ENCODE measurements at regions not wholly inside any gene's neighbourhood (a gene's known extent, or its start where the extent isn't known, plus 50 kb on each side); places are given as distances from the start of the nearest gene placed in this dataset.
"Not testable (repeated sequence)": the region's sequence is repeated elsewhere in the genome, so short reads cannot be mapped to it uniquely, and the experiment has no call there.

DNA sequence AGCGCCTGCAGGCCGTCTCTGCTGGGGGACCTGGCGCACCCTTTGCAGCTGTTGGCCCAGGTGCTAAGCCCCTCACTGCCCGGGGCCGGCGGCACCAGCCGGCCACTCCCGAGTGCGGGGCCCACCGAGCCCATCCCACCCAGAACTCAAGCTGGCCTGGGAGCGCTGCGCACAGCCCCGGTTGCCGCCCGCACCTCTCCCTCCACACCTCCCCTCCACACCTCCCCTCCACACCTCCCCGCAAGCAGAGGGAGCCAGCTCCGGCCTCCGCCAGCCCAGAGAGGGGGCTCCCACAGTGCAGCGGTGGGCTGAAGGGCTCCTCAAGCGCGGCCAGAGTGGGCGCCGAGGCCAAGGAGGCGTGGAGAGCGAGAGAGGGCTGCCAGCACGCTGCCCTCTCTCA is 177.8 kb upstream of the KAZN start:
- no peak for DNase-seq
- Mint-ChIP-seq H3K36me3 (ENCODE audit: low read depth) (no peaks in the 10 kb centered on the region), H3K4me1 (ENCODE audit: low read depth) (no peaks in the 10 kb centered on the region), H3K27ac (no peak overlapping the region), H3K4me3 (no peak overlapping the region), H3K9me3 (no peaks in the 10 kb centered on the region), H3K27me3 (ENCODE audit: low read depth) (peaks cover 2% of the 10 kb centered on the region)
- intact Hi-C loops (cut with micrococcal nuclease): no loop called here
- CTCF ChIA-PET: interaction anchor here (0.6 kb wide), 1 partner anchor 711 kb away, joined by 4 read pairs; no protein-coding TSS in a partner anchor

DNA sequence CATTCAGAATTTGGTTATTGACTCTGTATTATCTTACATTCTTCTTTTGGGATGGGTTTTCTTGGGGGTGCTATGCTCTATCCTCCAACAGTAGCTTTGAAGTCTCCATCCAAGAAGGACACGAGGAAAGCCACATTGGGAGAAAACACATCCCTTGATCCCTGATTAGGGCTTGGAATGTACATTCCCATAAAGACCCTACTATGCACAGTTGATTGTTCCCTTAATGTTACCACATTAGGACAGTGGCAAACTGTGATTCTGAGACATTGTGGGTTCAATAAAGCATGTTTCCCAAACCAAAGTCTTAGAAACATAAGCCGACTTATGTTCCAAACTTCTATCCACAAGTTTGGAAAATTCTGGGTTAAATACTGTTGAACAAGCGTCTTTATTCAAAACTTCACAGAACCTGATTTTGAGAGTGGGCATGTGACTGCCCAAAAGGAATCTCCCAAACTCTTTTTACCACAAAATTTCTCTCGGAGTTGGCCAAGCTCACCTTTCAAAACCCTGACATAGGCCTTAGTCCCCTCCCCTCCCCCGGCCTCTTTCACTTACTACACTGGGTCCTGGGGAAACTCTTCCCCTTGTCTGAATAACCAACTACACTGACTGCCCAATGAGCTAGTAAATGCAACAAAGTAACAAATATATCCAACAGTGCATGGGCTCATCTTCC is 177.0 kb upstream of the KAZN start:
- Mint-ChIP-seq H3K9me3 (no peaks in the 10 kb centered on the region), H3K36me3 (ENCODE audit: low read depth) (no peaks in the 10 kb centered on the region), H3K4me1 (ENCODE audit: low read depth) (no peaks in the 10 kb centered on the region), H3K27me3 (ENCODE audit: low read depth) (peaks cover 2% of the 10 kb centered on the region), H3K27ac (no peak overlapping the region), H3K4me3 (no peak overlapping the region)
- intact Hi-C loops (cut with micrococcal nuclease): no loop called here
- CTCF ChIA-PET: no interaction called here
- no peak for DNase-seq

DNA sequence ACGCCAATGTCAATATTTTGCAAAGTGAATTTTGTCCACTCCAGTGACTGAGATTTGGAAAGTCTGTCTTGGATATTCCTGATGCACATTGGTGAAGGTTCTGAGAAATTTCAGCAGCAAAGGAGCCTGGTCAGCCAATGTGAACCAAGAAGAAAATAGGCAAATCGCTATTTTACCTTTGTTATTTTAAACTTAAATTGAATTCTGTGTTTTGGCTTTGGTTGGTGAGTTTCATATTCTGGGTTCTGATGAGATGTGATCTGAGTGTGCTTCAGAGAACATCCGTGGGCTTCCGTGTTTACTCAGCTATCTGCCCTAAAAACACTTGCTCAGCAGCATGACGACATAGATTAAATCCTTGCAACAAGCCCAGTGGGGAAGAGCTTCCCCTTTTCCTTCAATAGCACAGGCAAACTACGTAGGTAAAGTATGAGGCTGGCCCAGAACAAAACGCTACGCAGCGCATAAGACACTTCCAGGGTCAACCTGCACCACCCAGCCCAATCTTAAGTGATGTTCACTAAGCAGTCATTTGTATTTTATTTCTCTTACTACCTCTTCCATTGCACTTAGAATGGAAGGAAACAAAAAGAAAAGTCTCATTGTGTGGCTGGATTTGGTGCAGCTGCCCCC is 176.4 kb upstream of the KAZN start:
- no peaks in the 10 kb centered on the region for H3K36me3 Mint-ChIP-seq (ENCODE audit: low read depth)
- CTCF ChIA-PET: no interaction called here
- H3K4me3 Mint-ChIP-seq: no peak overlapping the region
- H3K9me3 Mint-ChIP-seq: no peaks in the 10 kb centered on the region
- DNase-seq: no peak
- no peak overlapping the region for H3K27ac Mint-ChIP-seq
- H3K27me3 Mint-ChIP-seq (ENCODE audit: low read depth): peaks cover 2% of the 10 kb centered on the region
- no peaks in the 10 kb centered on the region for H3K4me1 Mint-ChIP-seq (ENCODE audit: low read depth)
- intact Hi-C loops (cut with micrococcal nuclease): no loop called here

DNA sequence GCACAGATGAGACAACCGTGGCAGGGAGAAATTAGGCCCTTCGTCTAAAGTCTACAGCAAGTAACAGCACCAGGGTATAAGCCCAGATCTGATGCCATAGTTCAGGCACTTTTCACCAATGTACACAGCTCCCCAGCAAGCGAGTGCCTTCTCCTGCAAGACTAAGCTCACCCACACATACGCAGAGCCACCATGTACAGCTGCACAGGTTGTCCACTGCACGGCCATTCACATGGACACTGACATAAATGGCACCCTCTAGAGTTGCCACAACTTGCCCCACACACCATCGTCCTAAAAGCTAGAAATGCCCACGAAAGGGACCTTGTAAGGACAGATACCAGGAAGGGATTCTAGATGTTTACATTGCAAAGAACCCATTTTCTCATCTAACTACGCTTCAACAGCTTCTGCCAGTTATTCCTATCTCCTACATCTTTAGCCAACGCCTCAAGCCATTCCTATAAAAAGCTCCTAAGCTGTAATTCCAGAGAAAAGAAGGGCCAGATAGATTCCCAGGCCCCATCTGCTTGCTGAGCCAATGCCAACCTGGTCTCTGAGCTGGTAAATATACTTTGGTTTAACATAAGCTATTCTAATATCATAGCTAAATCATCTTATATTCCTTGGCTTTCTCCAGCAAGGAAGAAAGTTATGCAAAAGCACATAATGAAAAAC is 174.0 kb upstream of the KAZN start:
- intact Hi-C loops (cut with micrococcal nuclease): no loop called here
- no peak overlapping the region for H3K4me3 Mint-ChIP-seq
- CTCF ChIA-PET: no interaction called here

DNA sequence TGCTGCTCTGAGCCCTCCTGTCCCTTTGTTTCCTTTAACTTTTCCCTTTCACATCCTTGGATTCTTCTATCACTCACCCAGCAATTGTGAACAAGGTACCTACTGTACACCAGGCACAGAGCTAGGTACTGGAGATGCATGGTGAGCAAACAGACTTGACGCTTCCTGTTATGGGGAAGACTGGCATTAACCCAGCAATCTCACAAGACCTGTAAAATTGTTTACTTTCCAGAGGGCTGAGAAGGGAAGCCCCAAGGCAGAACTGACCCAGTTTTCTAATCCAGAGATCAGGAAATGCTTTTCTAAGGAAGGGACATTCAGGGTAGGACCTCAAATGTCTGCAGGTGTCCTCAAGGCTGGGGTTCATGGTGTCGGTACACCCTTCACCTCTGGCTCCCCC is 171.6 kb upstream of the KAZN start:
- H3K27ac Mint-ChIP-seq: no peak overlapping the region
- H3K9me3 Mint-ChIP-seq: no peaks in the 10 kb centered on the region
- CTCF ChIA-PET: no interaction called here
- H3K4me3 Mint-ChIP-seq: no peak overlapping the region
- H3K36me3 Mint-ChIP-seq (ENCODE audit: low read depth): no peaks in the 10 kb centered on the region
- H3K27me3 Mint-ChIP-seq (ENCODE audit: low read depth): no peaks in the 10 kb centered on the region
- intact Hi-C loops (cut with micrococcal nuclease): no loop called here
- no peak for DNase-seq
- no peaks in the 10 kb centered on the region for H3K4me1 Mint-ChIP-seq (ENCODE audit: low read depth)

More for the DNA sequence above, 174.0 kb upstream of the KAZN start:
- Mint-ChIP-seq H3K27ac (no peak overlapping the region), H3K36me3 (ENCODE audit: low read depth) (no peaks in the 10 kb centered on the region), H3K4me1 (ENCODE audit: low read depth) (no peaks in the 10 kb centered on the region), H3K9me3 (no peaks in the 10 kb centered on the region), H3K27me3 (ENCODE audit: low read depth) (peaks cover 2% of the 10 kb centered on the region)
- DNase-seq: no peak

DNA sequence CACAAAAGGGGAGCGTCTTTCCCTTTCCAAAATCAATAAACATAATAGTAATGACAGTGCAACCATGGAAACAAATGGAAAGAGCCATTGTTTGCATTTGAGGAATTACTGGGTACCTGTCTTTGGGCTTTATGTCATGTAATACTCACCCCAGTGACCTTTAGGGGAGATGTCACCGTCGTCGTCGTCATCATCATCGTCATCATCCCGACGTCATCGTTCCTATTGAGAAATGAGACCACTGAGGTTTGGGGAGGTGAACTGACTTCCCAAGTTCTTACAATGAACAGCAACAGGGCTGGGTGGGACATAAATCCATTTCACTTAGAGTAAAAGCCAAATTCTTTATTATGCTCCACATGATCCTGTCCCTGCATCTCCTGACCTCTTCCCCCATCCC is 168.9 kb upstream of the KAZN start:
- H3K4me1 Mint-ChIP-seq (ENCODE audit: low read depth): no peaks in the 10 kb centered on the region
- no peaks in the 10 kb centered on the region for H3K36me3 Mint-ChIP-seq (ENCODE audit: low read depth)
- H3K27me3 Mint-ChIP-seq (ENCODE audit: low read depth): peaks cover 3% of the 10 kb centered on the region
- intact Hi-C loops (cut with micrococcal nuclease): no loop called here
- DNase-seq: no peak
- no peak overlapping the region for H3K4me3 Mint-ChIP-seq
- CTCF ChIA-PET: no interaction called here
- H3K27ac Mint-ChIP-seq: no peak overlapping the region
- no peaks in the 10 kb centered on the region for H3K9me3 Mint-ChIP-seq

DNA sequence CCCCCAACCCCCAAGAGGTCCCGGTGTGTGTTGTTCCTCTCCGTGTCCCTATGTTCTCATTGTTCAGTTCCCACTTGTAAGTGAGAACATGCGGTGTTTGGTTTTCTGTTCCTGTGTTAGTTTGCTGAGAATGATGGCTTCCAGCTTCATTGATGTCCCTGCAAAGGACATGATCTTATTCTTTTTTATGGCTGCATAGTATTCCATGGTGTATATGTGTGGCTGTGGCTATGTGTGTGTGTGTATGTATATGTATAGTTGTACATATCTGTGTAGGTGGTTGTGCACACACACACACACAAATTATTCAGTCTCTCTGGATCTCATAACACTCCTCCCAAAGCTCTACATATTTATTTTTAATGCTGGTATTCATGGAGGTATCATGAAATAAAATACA is 165.8 kb upstream of the KAZN start:
- intact Hi-C loops (cut with micrococcal nuclease); H3K36me3 Mint-ChIP-seq (ENCODE audit: low read depth); DNase-seq; H3K27ac Mint-ChIP-seq; H3K4me1 Mint-ChIP-seq (ENCODE audit: low read depth); CTCF ChIA-PET; H3K27me3 Mint-ChIP-seq (ENCODE audit: low read depth); H3K4me3 Mint-ChIP-seq; H3K9me3 Mint-ChIP-seq: not testable (repeated sequence)

DNA sequence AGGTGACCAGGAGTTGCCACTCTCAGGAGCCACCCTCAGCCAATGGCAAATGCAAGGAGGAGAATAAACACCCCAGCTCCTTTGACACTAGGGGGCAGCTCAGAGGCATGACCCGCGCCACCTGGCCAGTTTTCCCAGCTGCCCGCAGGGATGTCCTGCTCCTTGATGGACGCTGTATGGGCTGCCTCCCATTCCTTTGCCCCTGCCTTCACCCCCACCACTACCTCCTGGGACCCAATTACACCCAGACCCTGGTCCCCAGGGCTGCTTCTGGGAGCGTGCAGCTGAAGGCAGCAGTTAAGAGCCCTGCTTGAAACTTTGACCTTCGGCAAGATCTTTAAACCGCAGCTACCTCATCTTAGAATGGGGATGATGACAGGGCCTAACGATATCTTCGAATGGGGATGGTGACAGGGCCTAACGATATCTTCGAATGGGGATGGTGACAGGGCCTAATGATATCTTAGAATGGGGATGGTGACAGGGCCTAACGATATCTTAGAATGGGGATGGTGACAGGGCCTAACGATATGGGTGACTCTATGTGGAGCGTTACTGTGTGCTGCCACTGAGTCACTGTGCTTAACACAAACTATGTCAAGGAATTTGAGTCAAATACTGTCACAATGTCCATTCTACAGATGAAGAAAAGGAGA is 163.0 kb upstream of the KAZN start:
- no peak for DNase-seq
- Mint-ChIP-seq H3K36me3 (ENCODE audit: low read depth) (no peaks in the 10 kb centered on the region), H3K4me1 (ENCODE audit: low read depth) (no peaks in the 10 kb centered on the region), H3K9me3 (no peaks in the 10 kb centered on the region), H3K27ac (no peak overlapping the region), H3K27me3 (ENCODE audit: low read depth) (peaks cover 3% of the 10 kb centered on the region), H3K4me3 (no peak overlapping the region)
- intact Hi-C loops (cut with micrococcal nuclease): no loop called here
- CTCF ChIA-PET: no interaction called here

DNA sequence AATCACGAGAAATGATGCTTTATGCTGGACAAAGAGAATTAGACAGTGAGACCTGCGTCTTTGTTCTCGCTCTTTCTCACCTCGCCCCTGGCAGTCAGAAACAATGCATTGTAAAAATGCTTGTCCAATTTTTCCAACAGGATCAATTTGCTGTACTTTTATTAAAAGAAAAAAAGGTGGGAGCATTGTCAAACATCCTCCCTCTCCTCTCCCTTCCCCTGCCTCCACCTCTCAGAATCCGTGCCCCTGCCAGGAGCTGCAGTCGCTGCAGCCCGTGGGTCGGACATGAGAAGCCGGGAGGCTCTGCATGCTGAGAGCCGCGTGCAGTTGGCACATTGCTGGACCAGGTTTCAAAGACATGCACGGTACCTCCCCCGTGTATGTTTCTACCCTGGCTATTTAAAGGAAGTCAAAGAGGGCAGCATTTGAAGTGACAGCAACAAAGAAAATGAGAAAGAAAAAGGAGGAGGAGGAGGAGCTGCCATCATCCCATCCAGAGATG is 161.0 kb upstream of the KAZN start:
- H3K4me3 Mint-ChIP-seq: no peak overlapping the region
- peaks cover 3% of the 10 kb centered on the region for H3K27me3 Mint-ChIP-seq (ENCODE audit: low read depth)
- H3K36me3 Mint-ChIP-seq (ENCODE audit: low read depth): no peaks in the 10 kb centered on the region
- intact Hi-C loops (cut with micrococcal nuclease): no loop called here
- no peaks in the 10 kb centered on the region for H3K4me1 Mint-ChIP-seq (ENCODE audit: low read depth)
- no peak overlapping the region for H3K27ac Mint-ChIP-seq
- CTCF ChIA-PET: interaction anchor here (0.7 kb wide), 1 partner anchor 21 kb away, joined by 3 read pairs; no protein-coding TSS in a partner anchor
- no peaks in the 10 kb centered on the region for H3K9me3 Mint-ChIP-seq
- no peak for DNase-seq

DNA sequence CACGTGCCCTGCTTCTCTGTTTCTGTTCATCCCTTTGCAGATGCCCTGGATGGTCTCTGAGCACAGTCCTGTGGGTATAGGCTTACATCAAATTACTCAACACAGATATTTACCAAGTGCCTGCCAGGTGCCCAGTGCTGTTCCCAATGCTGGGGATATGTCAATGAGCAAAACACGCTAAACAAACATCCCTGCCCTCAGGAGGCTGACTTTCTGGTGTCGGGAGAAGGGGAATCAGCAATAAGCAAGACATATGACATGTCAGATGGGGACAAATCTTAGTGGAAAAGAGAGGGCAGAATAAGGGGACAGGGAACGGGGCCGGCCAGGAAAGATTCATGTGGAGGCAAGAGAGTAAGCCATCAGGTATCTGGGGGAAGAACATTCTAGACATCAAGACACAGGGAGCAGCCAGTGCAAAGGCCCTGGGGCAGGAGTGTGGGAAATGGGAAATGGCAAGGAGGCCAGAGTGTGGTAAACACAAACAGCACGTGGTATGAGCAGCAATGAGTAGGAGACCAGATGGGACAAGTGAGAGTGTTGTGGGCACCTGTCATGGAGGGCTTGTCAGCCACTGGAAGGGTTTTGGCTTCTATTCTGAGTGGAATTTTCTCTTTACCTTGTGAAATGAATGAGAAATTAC is 160.2 kb upstream of the KAZN start:
- intact Hi-C loops (cut with micrococcal nuclease): no loop called here
- H3K9me3 Mint-ChIP-seq: no peaks in the 10 kb centered on the region

DNA sequence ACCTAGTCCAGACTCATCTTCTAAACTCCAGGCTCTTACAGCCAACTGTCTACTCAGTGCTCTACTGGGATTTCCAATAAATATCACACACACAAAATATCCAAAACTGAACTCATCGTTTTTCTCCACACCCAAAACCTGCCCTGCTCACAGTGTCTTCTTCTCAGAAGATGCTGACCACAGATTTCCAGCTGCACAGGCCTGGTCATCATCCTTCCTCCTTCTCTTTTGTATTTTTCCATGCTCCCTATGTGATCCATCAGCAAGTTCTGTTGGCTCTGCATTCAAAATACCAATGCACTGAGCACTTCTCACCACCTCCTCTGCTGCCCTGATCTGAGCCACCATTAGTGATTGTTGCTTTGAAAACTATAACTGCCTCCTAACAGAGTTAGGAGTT is 159.5 kb upstream of the KAZN start:
- Mint-ChIP-seq H3K4me3 (no peak overlapping the region), H3K27ac (no peak overlapping the region), H3K27me3 (ENCODE audit: low read depth) (no peaks in the 10 kb centered on the region), H3K36me3 (ENCODE audit: low read depth) (no peaks in the 10 kb centered on the region), H3K4me1 (ENCODE audit: low read depth) (no peaks in the 10 kb centered on the region), H3K9me3 (no peaks in the 10 kb centered on the region)
- CTCF ChIA-PET: no interaction called here
- no peak for DNase-seq
- intact Hi-C loops (cut with micrococcal nuclease): no loop called here

More for the DNA sequence above, 160.2 kb upstream of the KAZN start:
- no peaks in the 10 kb centered on the region for H3K4me1 Mint-ChIP-seq (ENCODE audit: low read depth)
- no peak overlapping the region for H3K4me3 Mint-ChIP-seq
- H3K27me3 Mint-ChIP-seq (ENCODE audit: low read depth): peaks cover 1% of the 10 kb centered on the region
- H3K27ac Mint-ChIP-seq: no peak overlapping the region
- CTCF ChIA-PET: interaction anchor here (0.7 kb wide), 1 partner anchor 22 kb away, joined by 3 read pairs; no protein-coding TSS in a partner anchor
- no peak for DNase-seq
- H3K36me3 Mint-ChIP-seq (ENCODE audit: low read depth): no peaks in the 10 kb centered on the region

DNA sequence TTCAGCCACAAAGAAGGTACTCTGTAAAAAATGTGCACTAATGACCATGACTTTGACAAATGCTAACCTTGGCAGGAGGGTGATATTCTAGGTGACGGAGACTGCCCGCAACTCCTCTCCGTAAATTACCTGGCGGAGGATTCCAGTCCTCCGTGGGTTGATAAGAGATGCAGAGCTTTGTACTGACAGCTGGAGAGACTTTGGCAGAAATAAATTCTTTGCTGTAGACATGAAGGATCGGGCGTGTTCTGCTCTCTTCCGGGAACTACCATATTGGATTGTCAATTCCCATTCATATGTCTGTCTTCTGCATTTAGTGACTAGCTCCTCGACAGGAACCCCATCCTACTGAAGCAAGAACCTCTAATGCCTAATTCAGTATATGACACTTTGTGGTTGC is 158.3 kb upstream of the KAZN start:
- Mint-ChIP-seq H3K27ac (no peak overlapping the region), H3K4me1 (ENCODE audit: low read depth) (no peaks in the 10 kb centered on the region), H3K9me3 (no peaks in the 10 kb centered on the region), H3K27me3 (ENCODE audit: low read depth) (no peaks in the 10 kb centered on the region), H3K36me3 (ENCODE audit: low read depth) (no peaks in the 10 kb centered on the region), H3K4me3 (no peak overlapping the region)
- CTCF ChIA-PET: no interaction called here
- intact Hi-C loops (cut with micrococcal nuclease): no loop called here
- no peak for DNase-seq

Measured in activated naive CD4-positive, alpha-beta T cell treated with anti-CD3 and anti-CD28 coated beads for 36 hours (primary cell).